Body of pancreas (tissue), 4 donors: ENCODE measurements at regions not wholly inside any gene's neighbourhood (a gene's known extent, or its start where the extent isn't known, plus 50 kb on each side); places are given as distances from the start of the nearest gene placed in this dataset.

Source experiments
- POLR2A ChIP-seq, 3 donors: fragments of 450-650 bp; IDR thresholded peaks; one replicate each; pipeline ENCODE4 v1.6.1; 2016; ENCODE audit warnings: antibody characterized with exemption in 3 of 3, mild to moderate bottlenecking in 2 of 3
- TF ChIP-seq, protein P1 (sequence below), 7 experiments: fragments of 450-650 bp in 4 of 7; fragments of 200-600 bp in 3 of 7; sonication (generic) in 3 of 7; IDR thresholded peaks; one replicate each; pipeline ENCODE4 v1.5.1; 2016 to 2019; ENCODE audit warnings: antibody characterized with exemption in 7 of 7

DNA sequence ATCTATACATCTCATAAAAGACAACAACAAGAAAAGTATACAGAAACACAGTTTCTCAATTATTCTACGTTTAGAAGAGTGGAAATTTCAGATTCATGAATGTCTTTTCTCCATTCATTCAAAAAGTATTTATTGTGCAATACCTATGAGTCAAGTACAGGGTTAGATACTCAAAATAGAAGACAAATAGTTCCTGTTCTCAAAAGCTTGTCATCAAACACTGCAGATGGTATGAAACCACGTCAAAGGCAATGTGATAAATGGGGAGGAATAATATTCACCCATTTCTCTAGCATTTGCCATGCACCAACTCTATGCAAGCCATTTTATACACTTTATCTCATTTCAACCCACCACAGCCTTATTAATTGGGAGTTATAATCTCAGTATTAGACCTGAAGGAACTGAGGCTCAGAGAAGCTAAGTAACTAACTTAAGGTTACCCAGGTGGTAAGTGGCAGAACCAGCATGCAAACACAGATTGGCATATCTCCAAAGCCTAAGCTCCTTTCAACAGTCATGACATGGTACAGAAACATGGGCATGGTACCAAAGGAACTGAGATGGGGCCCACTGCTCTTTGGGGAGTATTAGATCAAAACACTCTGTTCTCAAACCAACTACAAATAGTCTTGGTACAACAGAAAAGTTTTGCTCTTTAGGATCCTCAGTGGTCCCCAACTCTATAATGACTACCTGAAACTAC, 67.2 kb upstream of the NPAS2 start:
- TF ChIP-seq, protein P1, sequence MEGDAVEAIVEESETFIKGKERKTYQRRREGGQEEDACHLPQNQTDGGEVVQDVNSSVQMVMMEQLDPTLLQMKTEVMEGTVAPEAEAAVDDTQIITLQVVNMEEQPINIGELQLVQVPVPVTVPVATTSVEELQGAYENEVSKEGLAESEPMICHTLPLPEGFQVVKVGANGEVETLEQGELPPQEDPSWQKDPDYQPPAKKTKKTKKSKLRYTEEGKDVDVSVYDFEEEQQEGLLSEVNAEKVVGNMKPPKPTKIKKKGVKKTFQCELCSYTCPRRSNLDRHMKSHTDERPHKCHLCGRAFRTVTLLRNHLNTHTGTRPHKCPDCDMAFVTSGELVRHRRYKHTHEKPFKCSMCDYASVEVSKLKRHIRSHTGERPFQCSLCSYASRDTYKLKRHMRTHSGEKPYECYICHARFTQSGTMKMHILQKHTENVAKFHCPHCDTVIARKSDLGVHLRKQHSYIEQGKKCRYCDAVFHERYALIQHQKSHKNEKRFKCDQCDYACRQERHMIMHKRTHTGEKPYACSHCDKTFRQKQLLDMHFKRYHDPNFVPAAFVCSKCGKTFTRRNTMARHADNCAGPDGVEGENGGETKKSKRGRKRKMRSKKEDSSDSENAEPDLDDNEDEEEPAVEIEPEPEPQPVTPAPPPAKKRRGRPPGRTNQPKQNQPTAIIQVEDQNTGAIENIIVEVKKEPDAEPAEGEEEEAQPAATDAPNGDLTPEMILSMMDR (IDR thresholded peaks at IDR 0.05): no peak
- no peak for TF ChIP-seq POLR2A (IDR thresholded peaks at IDR 0.05)
